NCI-H146 treated with DMSO at 0.1 percent for 48 hours (cell line): ENCODE measurements at regions not wholly inside any gene's neighbourhood (a gene's known extent, or its start where the extent isn't known, plus 50 kb on each side); places are given as distances from the start of the nearest gene placed in this dataset.
"Not testable (repeated sequence)": the region's sequence is repeated elsewhere in the genome, so short reads cannot be mapped to it uniquely, and the experiment has no call there.

Experiments
- DNase-seq: peaks from one replicate; lab custom pipeline; 2025; ENCODE audit not compliant: unreplicated experiment; lab: John Stamatoyannopoulos, UW

- no peak for DNase-seq
Measured at GRCh38 chr10:106395041-106395749, 769.3 kb downstream of the SORCS1 start.

DNA sequence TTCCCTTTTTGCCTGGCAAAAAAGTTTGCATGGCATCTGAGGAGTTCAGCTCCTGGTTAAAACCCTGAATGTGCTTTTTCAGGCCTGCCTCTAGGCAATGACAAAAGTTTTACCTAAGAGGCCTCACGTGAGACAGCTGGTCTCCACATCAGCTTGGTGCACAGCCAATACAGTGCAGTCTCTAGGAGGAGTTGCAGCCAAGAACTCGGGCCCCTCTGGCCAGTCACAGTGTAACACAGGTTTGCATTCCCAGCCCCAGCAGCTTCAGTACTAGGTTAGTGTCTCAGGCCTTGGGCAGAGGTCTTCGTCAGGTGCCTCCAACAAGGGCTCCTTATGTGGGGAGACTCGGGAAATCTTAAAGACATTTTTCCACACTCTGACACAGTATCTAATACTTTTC lies 771.7 kb downstream of the SORCS1 start:
- no peak for DNase-seq

- no peak for DNase-seq
Measured at GRCh38 chr10:106387063-106387462, 777.4 kb downstream of the SORCS1 start.

DNA sequence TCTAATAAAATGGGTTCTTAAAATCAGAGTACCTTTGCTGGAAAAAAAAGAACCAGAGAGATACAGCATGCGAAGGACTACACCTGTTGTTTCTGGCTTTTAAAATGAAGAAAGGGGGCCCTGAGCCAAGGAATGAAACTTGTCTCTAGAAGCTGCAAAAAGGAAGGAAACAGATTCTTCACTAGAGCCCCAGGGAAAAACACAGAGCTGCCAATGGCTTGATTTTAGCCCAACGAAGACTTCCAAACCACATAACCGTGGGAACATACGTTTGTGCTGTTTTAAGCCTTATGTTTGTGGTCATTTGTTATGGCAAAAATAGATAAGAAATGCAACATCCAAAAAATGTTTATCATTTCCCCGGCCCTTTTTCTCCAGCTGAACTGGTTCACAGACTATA lies 780.0 kb downstream of the SORCS1 start:
- DNase-seq: no peak

- DNase-seq: no peak
Measured at GRCh38 chr10:106380706-106381105, 783.8 kb downstream of the SORCS1 start.

GRCh38 chr10:106378251-106378650 lies 786.3 kb downstream of the SORCS1 start:
- no peak for DNase-seq

GRCh38 chr10:106370751-106371150 lies 793.8 kb downstream of the SORCS1 start:
- DNase-seq: no peak

GRCh38 chr10:106360870-106361269 lies 803.6 kb downstream of the SORCS1 start:
- DNase-seq: no peak

DNA sequence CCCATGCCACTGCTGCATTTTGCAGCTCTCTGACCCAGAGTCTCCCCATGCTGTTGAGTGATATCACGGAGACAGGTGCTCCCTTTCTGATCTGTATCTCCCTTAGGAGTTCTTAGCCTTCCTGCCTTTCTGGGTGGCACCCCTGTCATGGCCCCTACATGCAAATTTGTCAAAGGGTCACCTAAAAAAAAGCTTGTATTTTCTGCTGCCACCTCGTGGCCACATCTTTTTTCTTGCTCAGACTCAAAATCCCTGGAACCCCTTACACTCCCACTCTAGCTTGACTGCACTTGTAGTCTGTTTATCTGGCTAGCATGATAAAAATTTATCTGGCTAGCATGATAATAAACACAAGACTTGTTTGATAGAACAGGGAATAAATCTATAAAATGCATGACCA lies 809.1 kb downstream of the SORCS1 start:
- DNase-seq: no peak

- no peak for DNase-seq
Measured at GRCh38 chr10:106348933-106349332, 815.6 kb downstream of the SORCS1 start.

GRCh38 chr10:106347547-106347946 lies 817.0 kb downstream of the SORCS1 start:
- no peak for DNase-seq

DNA sequence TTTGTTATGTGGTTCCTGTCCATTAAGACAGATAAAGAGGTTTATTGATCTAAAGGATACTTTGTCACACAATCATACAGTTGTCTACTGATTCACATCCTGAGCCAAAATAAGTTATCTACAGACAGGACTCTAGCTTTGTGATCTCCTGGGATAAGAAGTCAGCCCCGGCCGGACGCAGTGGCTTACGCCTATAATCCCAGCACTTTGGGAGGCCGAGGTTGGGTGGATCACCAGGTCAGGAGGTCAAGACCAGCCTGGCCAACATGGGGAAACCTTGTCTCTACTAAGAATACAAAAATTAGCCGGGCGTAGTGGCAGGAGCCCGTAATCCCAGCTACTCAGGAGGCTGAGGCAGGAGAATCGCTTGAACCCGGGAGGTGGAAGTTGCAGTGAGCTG lies 821.0 kb downstream of the SORCS1 start:
- not testable (repeated sequence) for DNase-seq

DNA sequence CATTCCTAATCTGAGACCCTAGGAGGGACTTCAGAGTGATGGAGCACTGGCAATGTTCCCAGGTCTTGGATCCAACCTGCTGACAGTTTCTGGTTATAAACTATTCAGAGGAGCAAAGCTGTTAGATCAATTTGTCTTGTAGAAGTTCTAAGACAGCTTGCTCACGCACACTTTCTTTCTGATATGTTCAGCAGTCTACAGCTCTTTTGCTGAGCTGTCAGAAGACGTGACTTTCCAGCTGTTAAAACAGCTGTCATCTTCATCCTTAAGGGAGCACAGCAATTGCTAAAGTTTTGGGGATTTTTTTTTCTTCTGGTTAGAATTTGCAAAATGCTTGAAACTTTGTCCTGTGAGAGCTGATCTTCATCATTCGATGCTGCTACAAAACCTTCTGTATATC lies 823.1 kb downstream of the SORCS1 start:
- no peak for DNase-seq

DNA sequence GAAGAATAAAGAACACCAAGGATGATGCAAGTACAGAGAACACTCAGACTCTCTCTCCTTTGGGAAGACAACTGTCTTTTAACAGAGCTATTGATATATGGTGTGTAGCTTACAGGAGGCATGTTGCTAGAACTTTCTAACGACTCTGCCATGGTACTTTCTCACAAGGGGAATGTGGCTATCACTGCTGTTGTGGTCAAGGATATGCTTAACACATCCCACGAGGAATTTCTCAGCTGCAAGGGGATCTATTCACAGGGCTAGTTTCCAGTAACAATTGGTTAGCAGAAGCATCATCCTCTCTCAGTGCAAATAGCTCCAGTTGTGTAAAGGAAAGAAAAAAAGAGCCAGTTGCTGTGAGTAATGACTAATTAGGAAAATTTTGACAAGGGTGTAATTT lies 826.0 kb downstream of the SORCS1 start:
- no peak for DNase-seq

GRCh38 chr10:106336874-106337273 lies 827.6 kb downstream of the SORCS1 start:
- DNase-seq: no peak

- DNase-seq: no peak
Measured at GRCh38 chr10:106327747-106328146, 836.8 kb downstream of the SORCS1 start.

DNA sequence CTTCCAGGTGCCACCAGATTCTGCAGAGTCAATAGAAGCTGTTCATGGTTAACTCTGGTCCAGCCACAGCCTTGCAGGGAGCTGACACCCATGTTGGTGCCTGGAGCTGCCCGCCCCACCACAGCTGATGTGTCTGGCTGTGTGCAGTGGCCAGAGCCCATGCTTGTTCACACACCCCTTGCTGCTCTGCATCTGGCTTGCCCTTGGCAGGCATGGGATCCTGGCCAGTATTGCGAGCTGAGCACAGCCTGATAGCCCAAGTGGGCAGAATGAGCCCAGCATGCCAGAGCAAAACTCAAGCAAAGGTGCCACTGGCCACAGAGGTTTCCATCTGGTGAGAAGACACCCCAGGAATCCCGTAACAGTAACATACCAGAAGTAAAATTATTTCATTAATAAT lies 843.6 kb downstream of the SORCS1 start:
- DNase-seq: no peak

- no peak for DNase-seq
Measured at GRCh38 chr10:106320078-106320477, 844.4 kb downstream of the SORCS1 start.

DNA sequence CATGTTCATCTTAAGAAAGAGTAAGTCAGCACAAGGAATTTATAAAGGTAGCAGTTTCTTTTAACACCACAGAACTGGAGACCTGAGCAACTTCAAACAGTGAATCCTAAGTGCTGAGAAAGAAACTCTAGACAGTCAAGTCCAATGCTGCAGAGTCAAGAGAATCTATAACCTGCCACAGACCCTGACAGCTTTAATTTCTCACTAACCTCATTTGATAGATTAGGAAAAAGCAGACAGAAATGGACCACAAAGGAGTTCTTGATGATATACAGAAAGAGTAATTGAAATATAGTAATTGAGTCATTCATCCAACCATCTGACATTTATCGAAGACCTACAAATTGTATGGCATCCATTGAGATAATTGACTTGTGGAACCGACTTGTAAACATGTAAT lies 847.0 kb downstream of the SORCS1 start:
- no peak for DNase-seq

DNA sequence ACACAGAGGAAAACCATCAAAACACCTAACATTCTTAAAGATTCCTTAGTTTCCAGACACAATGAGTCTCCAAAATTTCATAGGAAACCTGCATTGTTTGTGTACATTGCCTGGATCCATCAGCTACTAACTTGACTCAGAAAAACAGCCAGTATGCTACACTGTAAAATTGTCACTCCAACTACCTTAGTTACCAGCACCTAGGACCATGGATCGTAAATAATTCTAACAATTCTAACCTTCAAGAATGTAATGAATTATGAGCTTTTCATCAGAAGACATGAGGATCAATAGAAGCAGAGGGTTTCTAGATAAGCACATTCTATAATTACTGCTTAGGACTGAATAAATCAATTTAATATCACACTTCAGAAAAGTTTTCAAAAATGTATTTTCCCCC lies 851.5 kb downstream of the SORCS1 start:
- DNase-seq: no peak

DNA sequence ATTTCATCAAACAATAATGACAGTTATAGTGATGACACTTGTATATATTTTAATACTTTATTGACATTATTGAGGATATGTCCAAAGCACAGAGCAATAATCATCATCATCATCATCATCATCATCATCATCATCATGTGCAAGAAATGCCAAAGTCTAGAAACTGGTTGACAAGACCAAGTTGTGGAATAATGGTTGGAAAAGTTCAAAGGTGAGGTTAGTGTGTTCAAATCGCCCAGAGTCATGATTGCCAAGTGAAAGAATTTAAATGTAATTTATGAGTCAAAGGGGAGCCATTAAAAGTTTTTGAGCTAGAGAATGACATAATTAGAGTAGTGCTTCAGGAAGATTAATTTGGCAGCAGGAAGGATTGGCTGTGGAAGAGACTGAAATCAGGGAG lies 852.4 kb downstream of the SORCS1 start:
- DNase-seq: no peak

DNA sequence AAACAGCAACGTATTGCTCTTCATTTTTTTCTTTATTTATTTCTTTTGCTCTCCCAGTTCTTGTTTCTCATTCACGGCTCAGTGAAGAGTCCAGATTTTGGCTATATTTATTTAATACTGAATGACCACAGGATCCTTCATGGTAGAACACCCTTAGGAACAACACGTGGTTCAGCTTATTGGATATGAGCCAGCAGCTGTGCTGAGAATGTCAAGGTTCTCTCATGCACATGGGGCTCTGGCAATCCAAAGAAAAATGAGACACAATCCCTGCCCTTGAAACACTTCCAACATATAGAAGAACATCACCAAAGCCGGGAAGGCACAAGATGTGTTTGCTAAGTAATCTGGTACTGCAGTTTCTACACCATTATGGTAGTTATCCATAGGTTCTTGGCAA lies 852.9 kb downstream of the SORCS1 start:
- no peak for DNase-seq

GRCh38 chr10:106310596-106310995 lies 853.9 kb downstream of the SORCS1 start:
- DNase-seq: no peak
